Activated CD4-positive, alpha-beta memory T cell treated with anti-CD3 and anti-CD28 coated beads for 36 hours (primary cell): ENCODE measurements at regions not wholly inside any gene's neighbourhood (a gene's known extent, or its start where the extent isn't known, plus 50 kb on each side); places are given as distances from the start of the nearest gene placed in this dataset.

ENCODE experiments used
- CTCF ChIA-PET: fragments of 350-600 bp; sonication (Branson Sonifier 250); formaldehyde crosslinking; loops from one replicate; lab custom pipeline; 2021; ENCODE audit warnings: antibody characterized with exemption, inconsistent platforms; lab: Charles Lee
- POLR2A ChIA-PET: fragments of 350-600 bp; sonication (Branson Sonifier 250); formaldehyde crosslinking; loops from one replicate; lab custom pipeline; 2021; ENCODE audit warnings: antibody characterized with exemption; lab: Charles Lee
- DNase-seq: peaks from one replicate; pipeline ENCODE4 v3.0.0-alpha.2; 2020
- H3K27ac Mint-ChIP-seq: one replicate; pipeline ENCODE4 v1.8.0; 2021; ENCODE audit warnings: mixed read lengths
- H3K27me3 Mint-ChIP-seq: one replicate; pipeline ENCODE4 v1.8.0; 2021; ENCODE audit warnings: mixed read lengths
- H3K36me3 Mint-ChIP-seq: one replicate; pipeline ENCODE4 v1.8.0; 2021; ENCODE audit warnings: mixed read lengths
- H3K4me1 Mint-ChIP-seq: one replicate; pipeline ENCODE4 v1.8.0; 2021; ENCODE audit warnings: low read depth, mixed read lengths
- H3K4me3 Mint-ChIP-seq: one replicate; pipeline ENCODE4 v1.8.0; 2021; ENCODE audit warnings: mild to moderate bottlenecking, mixed read lengths
- H3K9me3 Mint-ChIP-seq: one replicate; pipeline ENCODE4 v1.8.0; 2021; ENCODE audit warnings: mixed read lengths
- intact Hi-C: fragments of 100-400 bp; cut with micrococcal nuclease; formaldehyde crosslinking; loops from one replicate; pipeline ENCODE4 v1.15.1; 2023

DNA sequence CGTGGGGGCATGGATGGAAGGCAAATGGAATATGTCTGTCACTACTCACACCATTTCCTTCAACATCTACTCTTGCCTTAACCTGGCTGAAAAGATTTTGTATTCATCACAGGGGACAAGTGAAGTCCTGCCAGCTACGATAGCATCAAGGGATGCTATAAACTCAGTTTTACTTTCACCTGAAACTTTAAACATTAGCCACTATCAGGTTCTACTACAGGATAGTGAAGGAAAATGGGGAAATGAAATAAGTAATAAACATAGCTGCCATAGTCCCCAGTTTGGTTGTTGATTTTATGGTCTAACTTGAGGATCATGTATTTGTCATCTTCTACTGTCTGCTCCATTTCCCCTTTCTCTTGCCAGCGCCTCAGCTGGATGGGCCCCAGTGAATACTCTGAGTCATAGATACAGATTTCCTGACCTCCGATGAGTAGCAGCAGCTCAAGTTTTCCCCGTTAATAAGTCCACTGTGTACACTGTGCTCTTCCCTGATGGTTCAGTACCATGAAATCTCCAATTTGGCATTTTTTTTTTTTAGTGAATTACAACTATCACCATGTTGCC is 338.2 kb upstream of the SLCO3A1 start:
- Mint-ChIP-seq H3K27ac (no peak overlapping the region), H3K36me3 (no peaks in the 10 kb centered on the region), H3K4me3 (no peak overlapping the region), H3K4me1 (no peaks in the 10 kb centered on the region), H3K27me3 (no peaks in the 10 kb centered on the region), H3K9me3 (no peaks in the 10 kb centered on the region)
- DNase-seq = no peak
- POLR2A ChIA-PET = no interaction called here
- intact Hi-C loops = no loop called here
- CTCF ChIA-PET = no interaction called here

DNA sequence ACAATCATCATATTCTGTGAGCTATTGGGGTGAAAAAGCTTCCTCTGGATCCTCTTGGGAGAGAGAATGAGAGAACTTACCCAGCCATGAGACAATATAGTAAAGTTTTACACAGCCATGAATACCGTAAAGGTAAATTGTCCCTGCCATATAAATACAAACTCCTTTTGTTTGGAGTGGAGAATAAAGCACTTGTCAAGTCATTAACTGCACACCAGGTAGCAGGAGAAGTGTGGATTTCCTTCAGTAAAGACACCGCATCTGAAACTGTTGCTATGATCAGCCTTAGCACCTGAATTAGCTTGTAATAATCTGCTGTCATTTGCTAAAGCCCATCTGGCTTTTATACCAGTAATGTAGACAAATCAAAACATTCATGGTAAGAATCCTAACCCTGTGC is 336.6 kb upstream of the SLCO3A1 start:
- CTCF ChIA-PET = no interaction called here
- H3K9me3 Mint-ChIP-seq = no peaks in the 10 kb centered on the region
- H3K27me3 Mint-ChIP-seq = no peaks in the 10 kb centered on the region
- no peaks in the 10 kb centered on the region for H3K36me3 Mint-ChIP-seq
- peaks cover 5% of the 10 kb centered on the region for H3K4me1 Mint-ChIP-seq
- intact Hi-C loops = no loop called here
- POLR2A ChIA-PET = no interaction called here
- no peak for DNase-seq
- H3K4me3 Mint-ChIP-seq = no peak overlapping the region
- no peak overlapping the region for H3K27ac Mint-ChIP-seq

DNA sequence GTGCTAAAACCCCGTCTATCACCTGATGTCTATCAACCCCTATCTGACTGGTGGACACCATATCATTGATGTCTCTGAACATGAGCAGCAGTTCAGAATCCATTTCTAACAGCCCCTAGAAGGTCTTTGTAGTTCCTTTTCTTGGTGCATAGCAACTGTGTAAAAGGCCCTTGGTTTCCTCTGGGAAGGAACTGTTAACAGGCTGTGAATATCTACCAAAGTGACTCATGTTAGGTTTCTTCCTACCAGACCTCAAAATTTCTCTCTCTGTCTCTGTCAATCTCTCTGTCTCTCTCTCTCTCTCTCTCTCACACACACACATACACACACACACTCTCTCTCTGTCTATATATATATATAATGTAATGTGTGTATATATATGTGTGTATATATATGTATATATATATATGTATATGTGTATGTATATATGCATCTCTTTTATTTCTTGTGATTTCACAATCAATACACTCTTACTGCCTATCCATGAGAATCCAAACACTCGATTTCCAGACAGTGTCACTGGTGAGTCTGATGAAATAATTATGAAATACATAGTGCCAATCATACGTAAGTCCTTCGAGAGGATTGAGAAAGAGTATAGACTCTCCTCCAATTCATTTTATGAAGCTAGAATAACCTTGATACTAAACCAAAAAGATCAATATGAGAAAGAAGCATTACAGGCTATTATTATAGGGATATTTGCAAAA is 335.9 kb upstream of the SLCO3A1 start:
- Mint-ChIP-seq H3K4me1 (peaks cover 13% of the 10 kb centered on the region), H3K4me3 (no peak overlapping the region), H3K36me3 (no peaks in the 10 kb centered on the region), H3K27me3 (no peaks in the 10 kb centered on the region), H3K9me3 (no peaks in the 10 kb centered on the region), H3K27ac (no peak overlapping the region)
- DNase-seq = no peak
- CTCF ChIA-PET = interaction anchor here (1.6 kb wide), 1 partner anchor 215 kb away, joined by 6 read pairs; no protein-coding TSS in a partner anchor
- POLR2A ChIA-PET = no interaction called here
- intact Hi-C loops = no loop called here

DNA sequence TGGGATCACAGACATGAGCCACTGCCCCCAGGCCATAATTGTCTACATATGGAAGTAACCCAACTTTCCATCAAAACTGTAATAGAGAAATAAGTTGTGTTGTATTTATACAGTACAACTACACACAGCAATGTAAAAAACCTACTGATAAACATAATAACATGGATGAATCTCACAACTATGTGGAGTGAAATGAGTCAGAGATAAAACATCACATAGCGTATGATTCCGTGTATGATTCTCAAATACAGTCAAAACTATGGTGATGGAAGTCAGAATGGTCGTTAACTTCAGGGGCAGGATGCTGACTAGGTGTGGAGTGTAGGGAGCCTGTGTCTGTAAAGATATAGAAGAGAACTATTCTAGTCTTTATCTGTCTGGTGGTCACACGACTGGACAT is 332.7 kb upstream of the SLCO3A1 start:
- Mint-ChIP-seq H3K36me3 (no peaks in the 10 kb centered on the region), H3K27ac (no peak overlapping the region), H3K9me3 (no peaks in the 10 kb centered on the region), H3K27me3 (no peaks in the 10 kb centered on the region), H3K4me1 (peaks cover 28% of the 10 kb centered on the region), H3K4me3 (no peak overlapping the region)
- ChIA-PET CTCF (no interaction called here), POLR2A (no interaction called here)
- intact Hi-C loops = loop anchor here (5.0 kb wide), 1 partner anchor 94 kb away; no protein-coding TSS in a partner anchor
- DNase-seq = no peak

DNA sequence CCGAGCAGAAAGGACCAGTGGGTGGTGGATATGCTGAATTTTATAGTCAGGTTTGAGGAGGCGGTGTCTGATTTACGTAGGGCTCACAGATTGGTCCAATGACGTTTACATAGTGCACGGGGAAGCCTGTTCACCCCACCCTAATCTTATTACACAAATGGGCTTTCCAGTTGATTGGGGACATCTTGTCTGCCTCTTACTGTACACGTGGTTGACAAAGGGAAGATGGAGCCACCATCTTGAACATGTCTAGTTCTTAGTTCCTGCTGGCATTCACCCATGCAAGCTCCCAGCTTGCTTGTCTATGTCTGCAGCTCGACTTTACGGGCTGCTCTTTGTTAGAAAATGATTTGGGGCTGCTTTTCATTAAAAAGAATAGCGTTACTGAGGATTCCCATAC is 332.0 kb upstream of the SLCO3A1 start:
- Mint-ChIP-seq H3K4me3 (no peak overlapping the region), H3K36me3 (no peaks in the 10 kb centered on the region), H3K4me1 (peaks cover 28% of the 10 kb centered on the region), H3K27me3 (no peaks in the 10 kb centered on the region), H3K27ac (no peak overlapping the region), H3K9me3 (no peaks in the 10 kb centered on the region)
- intact Hi-C loops = loop anchor here (5.0 kb wide), 1 partner anchor 94 kb away; no protein-coding TSS in a partner anchor
- POLR2A ChIA-PET = no interaction called here
- CTCF ChIA-PET = interaction anchor here (0.7 to 1.0 kb wide), 2 partner anchors 185 to 219 kb away, joined by 3 to 4 read pairs; no protein-coding TSS in a partner anchor
- DNase-seq = no peak

DNA sequence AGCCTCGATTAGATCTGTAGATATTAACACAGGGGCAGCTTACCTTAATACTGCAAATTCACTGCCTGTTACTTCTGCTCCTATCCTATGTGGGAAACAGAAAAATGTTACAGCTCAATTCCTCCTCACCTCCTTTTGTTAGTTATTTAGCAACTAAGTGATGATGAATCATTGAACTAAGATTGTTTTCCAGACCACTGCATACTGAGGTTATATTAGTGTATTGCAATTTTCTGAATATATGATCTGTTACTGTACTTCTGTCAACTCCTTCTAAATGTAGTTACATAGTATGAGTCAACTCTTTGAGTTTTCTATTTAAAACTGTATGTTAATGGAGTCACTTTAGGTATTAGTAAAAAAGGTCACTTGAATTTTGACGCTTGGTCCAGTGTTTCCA is 331.5 kb upstream of the SLCO3A1 start:
- H3K4me3 Mint-ChIP-seq = no peak overlapping the region
- no peaks in the 10 kb centered on the region for H3K36me3 Mint-ChIP-seq
- H3K27me3 Mint-ChIP-seq = no peaks in the 10 kb centered on the region
- CTCF ChIA-PET = interaction anchor here (0.7 to 1.0 kb wide), 2 partner anchors 184 to 220 kb away, joined by 3 to 4 read pairs; no protein-coding TSS in a partner anchor
- POLR2A ChIA-PET = no interaction called here
- no peaks in the 10 kb centered on the region for H3K9me3 Mint-ChIP-seq
- H3K4me1 Mint-ChIP-seq = peaks cover 28% of the 10 kb centered on the region
- intact Hi-C loops = loop anchor here (1.0 to 5.0 kb wide), 3 partner anchors 52 to 219 kb away; no protein-coding TSS in a partner anchor
- no peak for DNase-seq
- H3K27ac Mint-ChIP-seq = no peak overlapping the region

DNA sequence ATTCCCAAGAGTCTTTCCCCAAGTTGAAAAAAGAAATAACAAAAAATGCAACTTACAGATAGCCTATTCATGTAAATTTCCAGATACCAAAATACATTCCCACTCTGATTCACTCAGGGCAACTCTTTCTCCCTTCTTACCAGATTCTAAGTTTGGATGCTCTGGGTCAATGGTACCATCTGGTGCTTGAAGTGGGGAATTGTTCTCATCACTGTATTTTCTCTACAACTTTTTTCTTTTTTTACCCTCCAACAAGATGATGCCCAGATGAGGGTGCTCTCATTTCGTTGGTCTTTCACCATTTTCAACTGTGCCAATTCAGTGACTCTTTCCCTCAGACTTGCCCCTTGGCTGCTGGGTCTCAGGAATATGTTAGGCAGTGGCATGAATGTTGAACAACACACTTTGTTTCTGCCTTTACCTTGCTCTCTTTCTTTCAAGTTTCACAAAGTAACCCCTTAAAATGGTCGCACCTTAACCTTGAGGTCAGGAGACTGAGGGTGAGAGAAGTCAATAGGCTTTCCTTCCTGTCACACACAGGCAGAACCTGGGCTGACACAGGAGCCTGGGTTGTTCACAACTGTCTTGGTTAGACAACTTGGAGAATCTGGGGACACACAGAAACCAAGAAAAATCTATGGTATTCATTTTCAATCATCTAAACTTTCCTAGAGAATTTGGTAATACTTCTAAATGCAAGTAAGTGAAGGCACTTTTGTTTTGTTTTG is 330.7 kb upstream of the SLCO3A1 start:
- H3K27me3 Mint-ChIP-seq = no peaks in the 10 kb centered on the region
- ChIA-PET POLR2A (no interaction called here), CTCF (no interaction called here)
- no peak overlapping the region for H3K4me3 Mint-ChIP-seq
- no peaks in the 10 kb centered on the region for H3K36me3 Mint-ChIP-seq
- peaks cover 28% of the 10 kb centered on the region for H3K4me1 Mint-ChIP-seq
- intact Hi-C loops = loop anchor here (1.0 to 5.0 kb wide), 3 partner anchors 52 to 219 kb away; no protein-coding TSS in a partner anchor
- H3K27ac Mint-ChIP-seq = no peak overlapping the region
- no peaks in the 10 kb centered on the region for H3K9me3 Mint-ChIP-seq
- DNase-seq = no peak

DNA sequence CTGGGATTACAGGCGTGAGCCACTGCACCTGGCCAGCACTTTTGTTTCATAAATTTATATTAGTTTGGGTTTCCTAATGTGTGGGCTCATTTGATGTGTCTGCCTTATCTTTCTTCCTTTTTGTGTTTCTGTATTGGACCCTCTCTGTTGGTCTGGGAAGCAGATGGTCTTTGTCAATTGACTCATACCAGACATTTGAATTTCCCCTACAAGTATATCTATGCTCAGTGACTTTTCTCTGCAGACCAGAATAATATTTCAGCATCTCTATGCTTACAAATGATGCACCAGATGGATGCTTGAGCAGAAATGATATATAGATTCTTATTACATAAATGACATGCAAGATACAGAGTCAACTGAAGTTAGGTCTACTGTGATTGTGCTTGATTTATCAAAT is 329.9 kb upstream of the SLCO3A1 start:
- POLR2A ChIA-PET = no interaction called here
- Mint-ChIP-seq H3K4me1 (peaks cover 28% of the 10 kb centered on the region), H3K36me3 (no peaks in the 10 kb centered on the region), H3K27me3 (no peaks in the 10 kb centered on the region), H3K27ac (no peak overlapping the region), H3K9me3 (no peaks in the 10 kb centered on the region), H3K4me3 (no peak overlapping the region)
- no peak for DNase-seq
- intact Hi-C loops = loop anchor here (5.0 kb wide), 1 partner anchor 96 kb away; no protein-coding TSS in a partner anchor
- CTCF ChIA-PET = no interaction called here

DNA sequence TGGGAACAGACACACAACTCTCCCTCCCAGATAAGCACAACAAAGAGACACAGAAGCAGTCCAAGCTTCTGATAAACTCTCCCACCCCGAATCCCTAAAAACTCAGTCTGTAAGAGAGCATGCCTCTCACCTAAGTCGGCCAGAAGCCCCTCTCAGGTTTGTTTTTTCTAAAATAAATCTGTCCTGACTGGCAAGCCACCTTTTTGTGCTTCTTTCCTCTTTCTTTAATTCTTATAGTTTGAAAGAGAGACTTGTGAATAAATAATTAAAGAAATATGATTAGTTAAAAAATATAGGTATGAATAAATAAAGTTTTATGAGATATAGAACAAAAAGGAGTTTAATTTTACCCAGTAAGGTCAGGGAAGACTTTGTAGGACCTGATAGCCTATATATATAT is 329.0 kb upstream of the SLCO3A1 start:
- no peak for DNase-seq
- Mint-ChIP-seq H3K9me3 (no peaks in the 10 kb centered on the region), H3K4me3 (no peak overlapping the region), H3K4me1 (peaks cover 34% of the 10 kb centered on the region), H3K36me3 (no peaks in the 10 kb centered on the region), H3K27ac (no peak overlapping the region), H3K27me3 (no peaks in the 10 kb centered on the region)
- ChIA-PET POLR2A (no interaction called here), CTCF (no interaction called here)
- intact Hi-C loops = loop anchor here (5.0 kb wide), 1 partner anchor 97 kb away; no protein-coding TSS in a partner anchor

DNA sequence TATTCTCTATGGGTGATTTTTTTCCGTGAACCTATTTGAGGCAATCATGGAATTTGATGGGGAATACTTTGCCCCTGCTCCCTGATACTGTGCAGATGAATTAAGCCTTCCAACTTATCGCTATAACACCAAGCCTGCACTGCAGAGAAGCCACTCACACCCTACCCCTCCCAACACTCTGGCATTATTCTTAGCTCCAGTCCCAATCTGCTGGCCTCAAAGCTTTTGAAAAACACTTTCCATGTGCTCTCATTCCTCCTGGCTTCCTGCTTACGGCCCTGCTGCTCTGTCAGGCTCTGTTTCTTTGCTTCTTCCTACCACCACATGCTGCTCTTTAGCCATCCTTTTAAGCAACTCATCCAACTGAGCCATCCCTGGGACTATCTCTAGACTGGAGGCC is 327.8 kb upstream of the SLCO3A1 start:
- CTCF ChIA-PET = no interaction called here
- Mint-ChIP-seq H3K27ac (no peak overlapping the region), H3K9me3 (no peaks in the 10 kb centered on the region), H3K27me3 (no peaks in the 10 kb centered on the region), H3K4me3 (no peak overlapping the region), H3K36me3 (no peaks in the 10 kb centered on the region), H3K4me1 (peaks cover 39% of the 10 kb centered on the region)
- DNase-seq = no peak
- POLR2A ChIA-PET = no interaction called here
- intact Hi-C loops = no loop called here

DNA sequence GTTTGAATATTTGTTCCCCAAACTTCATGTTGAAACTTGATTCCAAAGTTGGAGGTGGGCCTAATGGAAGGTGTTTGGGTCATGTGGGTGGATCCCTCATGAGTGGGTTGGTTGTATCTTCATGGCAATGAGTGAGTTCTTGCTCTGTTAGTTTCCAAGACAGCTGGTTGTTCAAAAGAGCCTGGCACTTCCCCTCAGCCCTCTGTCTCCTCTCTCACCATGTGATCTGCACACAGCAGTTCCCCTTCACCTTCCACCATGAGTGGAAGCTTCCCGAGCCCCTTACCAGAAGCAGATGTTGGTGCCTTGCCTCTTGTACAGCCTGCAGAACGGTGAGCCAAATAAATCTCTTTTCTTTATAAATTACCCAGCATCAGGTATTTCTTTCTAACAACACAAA is 327.1 kb upstream of the SLCO3A1 start:
- Mint-ChIP-seq H3K27ac (no peak overlapping the region), H3K36me3 (no peaks in the 10 kb centered on the region), H3K27me3 (no peaks in the 10 kb centered on the region), H3K4me3 (no peak overlapping the region), H3K9me3 (no peaks in the 10 kb centered on the region), H3K4me1 (peaks cover 39% of the 10 kb centered on the region)
- POLR2A ChIA-PET = no interaction called here
- intact Hi-C loops = no loop called here
- CTCF ChIA-PET = no interaction called here
- DNase-seq = no peak

DNA sequence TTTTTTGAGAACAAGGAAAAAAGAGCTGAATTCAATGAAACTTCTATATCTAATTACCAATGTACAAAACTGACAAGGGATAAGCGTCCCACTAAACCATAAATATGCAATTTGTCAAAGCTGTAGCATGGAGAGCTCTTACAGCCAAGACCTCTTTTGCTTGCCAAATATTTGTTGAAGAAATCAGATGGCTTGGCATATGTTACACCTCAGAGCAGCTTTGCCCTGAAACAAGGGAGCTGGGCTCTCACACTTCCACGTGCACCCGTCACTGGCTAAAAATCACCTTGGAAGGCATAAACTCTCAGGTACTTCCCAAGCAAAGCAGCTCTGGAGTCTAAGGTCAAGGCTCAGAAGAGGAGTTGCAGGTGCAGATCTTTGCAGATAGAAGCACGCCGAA is 324.7 kb upstream of the SLCO3A1 start:
- no peaks in the 10 kb centered on the region for H3K36me3 Mint-ChIP-seq
- no peak for DNase-seq
- H3K9me3 Mint-ChIP-seq = no peaks in the 10 kb centered on the region
- no peaks in the 10 kb centered on the region for H3K27me3 Mint-ChIP-seq
- no peak overlapping the region for H3K4me3 Mint-ChIP-seq
- intact Hi-C loops = no loop called here
- peaks cover 20% of the 10 kb centered on the region for H3K4me1 Mint-ChIP-seq
- H3K27ac Mint-ChIP-seq = no peak overlapping the region
- CTCF ChIA-PET = interaction anchor here (1.2 kb wide), 1 partner anchor 9 kb away, joined by 3 read pairs; no protein-coding TSS in a partner anchor
- POLR2A ChIA-PET = no interaction called here
